GM21528 (cell line): ENCODE measurements at regions not wholly inside any gene's neighbourhood (a gene's known extent, or its start where the extent isn't known, plus 50 kb on each side); places are given as distances from the start of the nearest gene placed in this dataset.

Source experiments
- ATAC-seq: cut with Tn5 transposase; IDR thresholded peaks from one replicate; pipeline ENCODE4 v1.9.1; 2021; ENCODE audit warnings: mild to moderate bottlenecking, moderate library complexity; ENCODE audit not compliant: unreplicated experiment, low FRiP score

- ATAC-seq: peak; percentile 83
Observed at GRCh38 chr1:235011599-235012435, 116.8 kb downstream of the TOMM20 start.

DNA sequence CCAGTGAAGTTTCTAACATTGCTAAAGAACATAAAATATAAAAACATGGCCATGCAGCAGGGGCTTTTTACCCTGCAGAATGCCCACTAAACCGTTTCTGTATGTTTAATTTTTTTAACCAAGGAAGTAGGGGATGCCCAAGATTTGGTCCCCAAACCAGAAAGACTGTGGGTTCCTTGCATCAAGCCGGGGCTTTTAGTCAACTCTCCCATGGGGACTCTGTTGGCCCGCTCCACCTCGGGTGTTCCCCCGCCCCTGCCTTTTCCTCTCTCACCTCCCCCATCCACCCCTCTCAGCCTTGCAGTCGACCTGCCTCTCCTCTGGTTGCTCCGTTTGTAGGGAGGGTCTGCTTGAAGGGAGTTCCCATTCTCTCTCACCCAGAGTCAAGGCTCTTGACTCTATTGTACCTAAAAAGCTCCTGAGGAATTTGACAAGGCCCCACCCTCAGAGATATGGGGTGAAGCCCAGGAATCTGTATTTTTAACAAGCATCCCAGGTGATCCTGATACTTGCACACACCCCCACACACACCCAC, 117.5 kb downstream of the TOMM20 start:
- no peak for ATAC-seq

DNA sequence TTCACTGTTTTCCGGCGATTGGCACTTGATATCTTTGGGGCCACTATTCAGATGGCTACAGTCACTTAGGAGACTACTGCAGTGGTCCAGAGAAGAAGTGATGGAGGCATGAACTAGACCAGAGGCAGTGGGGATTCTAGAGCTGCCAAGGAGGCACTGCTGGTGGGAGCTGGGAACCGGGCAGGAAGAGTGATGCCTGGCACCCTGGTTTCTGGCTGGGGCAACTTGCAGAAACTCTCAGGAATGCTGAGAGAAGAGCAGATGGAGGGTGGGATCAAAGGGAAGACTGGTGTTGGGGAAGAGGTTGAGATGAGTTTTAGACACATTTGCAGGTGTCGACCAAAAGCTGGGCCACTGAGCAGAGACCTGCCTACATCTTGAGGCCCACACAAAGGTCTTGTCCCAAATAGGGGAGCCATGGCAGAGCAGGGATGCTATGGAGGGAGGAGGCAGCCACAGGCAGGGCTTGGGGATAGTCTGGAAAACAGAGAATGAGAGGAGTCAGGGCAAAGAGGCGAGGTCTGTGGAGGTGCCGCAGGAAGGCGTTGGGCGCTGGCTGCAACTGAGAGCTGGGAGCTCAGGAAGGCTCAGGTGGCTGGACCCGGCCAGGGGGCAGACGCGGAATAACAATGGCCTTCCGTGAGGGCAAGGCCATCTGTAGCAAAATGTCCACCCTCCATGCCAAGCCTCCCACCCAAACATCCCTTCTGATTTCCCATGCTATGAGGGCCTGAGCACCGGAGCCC, 118.9 kb downstream of the TOMM20 start:
- ATAC-seq: no peak

GRCh38 chr1:235009074-235009473, 119.6 kb downstream of the TOMM20 start:
- no peak for ATAC-seq

DNA sequence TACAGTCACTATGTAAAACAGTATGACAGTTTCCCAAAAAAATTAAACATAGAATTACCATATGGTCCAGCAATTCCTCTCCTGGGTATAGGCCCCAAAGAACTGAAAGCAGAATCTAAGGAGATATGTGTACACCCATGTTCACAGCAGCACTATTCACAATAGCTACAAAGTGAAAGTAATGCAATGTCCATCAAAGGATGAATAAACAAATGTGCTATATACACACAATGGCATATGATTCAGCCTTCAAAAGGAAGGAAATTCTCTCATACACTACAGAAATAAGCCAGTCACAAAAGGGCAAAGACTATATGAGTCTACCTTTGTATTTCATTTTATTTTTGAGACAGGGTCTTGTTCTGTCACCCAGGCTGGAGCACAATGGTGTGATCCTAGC, 120.4 kb downstream of the TOMM20 start:
- ATAC-seq: no peak

DNA sequence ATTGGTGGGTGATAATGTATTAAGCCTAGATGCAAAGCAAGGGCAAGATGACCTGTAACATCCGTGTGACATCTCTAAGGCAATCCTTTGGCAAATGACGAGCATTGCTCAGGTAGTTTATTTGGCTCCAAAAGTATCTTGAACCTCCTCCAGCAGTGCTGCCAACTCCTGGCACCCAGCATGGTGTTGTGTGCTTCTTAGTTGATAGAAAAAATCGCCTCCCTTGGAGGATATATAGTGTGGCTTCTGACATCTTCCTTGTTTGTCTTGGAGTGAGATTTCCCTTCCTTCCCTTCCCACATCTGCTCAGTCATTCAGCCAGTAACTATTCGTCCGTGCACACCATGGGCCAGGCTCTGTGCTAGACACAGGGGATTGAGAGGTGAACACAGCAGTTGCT, 121.8 kb downstream of the TOMM20 start:
- ATAC-seq: no peak

DNA sequence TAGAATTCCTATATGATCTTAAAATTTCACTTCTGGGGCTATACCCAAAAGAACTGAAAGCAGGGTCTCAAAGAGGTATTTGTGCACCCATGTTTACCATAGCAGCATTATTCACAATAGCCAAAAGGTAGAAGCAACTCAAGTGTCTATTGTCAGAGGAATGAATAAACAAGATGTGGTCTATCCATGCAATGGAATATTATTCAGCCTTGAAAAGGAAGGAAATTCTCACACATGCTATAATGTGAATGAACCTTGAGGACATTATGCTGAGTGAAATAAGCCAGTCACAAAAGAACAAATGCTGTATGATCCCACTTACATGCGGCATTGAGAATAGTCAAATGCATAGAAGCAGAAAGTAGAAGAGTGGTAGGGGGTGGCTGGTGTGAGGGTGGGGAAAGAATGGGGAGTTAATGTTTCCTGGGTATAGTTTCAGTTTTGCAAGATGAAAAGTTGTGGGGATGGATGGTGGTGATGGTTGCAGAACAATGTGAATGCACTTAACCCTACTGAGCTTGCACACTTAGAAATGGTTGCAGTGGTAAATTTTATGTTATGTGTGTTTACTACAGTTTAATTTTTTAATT, 122.4 kb downstream of the TOMM20 start:
- ATAC-seq: no peak

- no peak for ATAC-seq
Observed at GRCh38 chr1:235004840-235005391, 123.7 kb downstream of the TOMM20 start.

GRCh38 chr1:235004276-235004675, 124.4 kb downstream of the TOMM20 start:
- ATAC-seq: no peak

GRCh38 chr1:235002706-235003300, 125.8 kb downstream of the TOMM20 start:
- ATAC-seq: no peak

- ATAC-seq: no peak
Observed at GRCh38 chr1:234999513-234999940, 129.1 kb downstream of the TOMM20 start.

GRCh38 chr1:234997896-234998741, 130.5 kb downstream of the TOMM20 start:
- ATAC-seq: no peak

DNA sequence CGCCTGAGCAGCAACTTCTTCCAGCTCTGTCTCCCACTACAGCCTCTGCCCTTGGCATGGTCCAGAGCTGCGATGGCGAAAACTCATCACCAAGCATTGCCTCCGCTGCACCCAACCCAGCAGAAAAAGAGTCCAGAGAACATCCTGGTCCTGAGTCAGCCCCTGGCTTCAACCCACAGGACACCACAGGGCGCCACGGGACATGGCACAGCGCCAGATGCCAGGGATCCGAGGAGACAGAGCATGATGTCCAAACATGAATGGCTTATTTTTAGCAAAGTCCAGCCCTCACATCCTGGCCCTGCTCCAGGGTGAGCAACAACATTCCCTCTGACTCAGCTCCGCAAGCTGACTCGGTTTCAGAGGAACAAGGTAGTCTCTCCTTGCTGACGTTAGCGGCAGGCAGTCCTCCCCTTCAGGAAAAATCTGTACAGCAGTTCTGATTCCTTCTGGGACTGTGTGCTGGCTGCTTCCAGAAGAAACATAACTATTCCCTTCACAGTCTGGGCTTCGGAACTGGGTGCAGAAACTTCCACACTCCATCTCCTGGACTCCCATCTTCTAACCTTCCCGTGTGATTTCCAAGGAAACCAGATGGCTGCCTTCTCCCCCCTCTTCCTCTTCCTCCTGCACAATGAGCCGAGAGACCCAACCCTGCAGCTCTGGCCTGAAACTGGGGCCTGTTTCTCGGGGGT, 131.3 kb downstream of the TOMM20 start:
- no peak for ATAC-seq

DNA sequence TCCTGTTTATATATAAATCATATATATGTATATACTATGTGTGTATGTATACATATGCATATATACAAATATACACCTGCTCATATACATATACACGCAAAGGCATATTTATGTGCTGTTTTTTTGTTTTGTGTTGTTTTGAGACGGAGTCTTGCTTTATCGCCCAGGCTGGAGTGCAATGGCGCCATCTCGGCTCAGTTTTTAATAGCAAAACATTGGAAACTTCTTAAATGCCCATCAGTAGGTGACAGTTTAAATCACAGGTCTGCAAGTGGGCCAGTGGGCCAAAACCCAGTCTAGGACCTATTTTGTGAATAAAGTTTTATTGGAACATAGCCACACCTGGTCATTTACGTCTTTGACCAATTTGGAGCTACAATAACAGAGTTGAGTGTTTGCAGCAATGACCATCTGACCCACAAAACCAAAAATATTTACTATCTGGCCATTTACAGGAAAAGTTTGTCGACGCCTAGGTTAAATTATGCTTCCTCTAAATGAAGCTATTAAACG, 132.3 kb downstream of the TOMM20 start:
- no peak for ATAC-seq

DNA sequence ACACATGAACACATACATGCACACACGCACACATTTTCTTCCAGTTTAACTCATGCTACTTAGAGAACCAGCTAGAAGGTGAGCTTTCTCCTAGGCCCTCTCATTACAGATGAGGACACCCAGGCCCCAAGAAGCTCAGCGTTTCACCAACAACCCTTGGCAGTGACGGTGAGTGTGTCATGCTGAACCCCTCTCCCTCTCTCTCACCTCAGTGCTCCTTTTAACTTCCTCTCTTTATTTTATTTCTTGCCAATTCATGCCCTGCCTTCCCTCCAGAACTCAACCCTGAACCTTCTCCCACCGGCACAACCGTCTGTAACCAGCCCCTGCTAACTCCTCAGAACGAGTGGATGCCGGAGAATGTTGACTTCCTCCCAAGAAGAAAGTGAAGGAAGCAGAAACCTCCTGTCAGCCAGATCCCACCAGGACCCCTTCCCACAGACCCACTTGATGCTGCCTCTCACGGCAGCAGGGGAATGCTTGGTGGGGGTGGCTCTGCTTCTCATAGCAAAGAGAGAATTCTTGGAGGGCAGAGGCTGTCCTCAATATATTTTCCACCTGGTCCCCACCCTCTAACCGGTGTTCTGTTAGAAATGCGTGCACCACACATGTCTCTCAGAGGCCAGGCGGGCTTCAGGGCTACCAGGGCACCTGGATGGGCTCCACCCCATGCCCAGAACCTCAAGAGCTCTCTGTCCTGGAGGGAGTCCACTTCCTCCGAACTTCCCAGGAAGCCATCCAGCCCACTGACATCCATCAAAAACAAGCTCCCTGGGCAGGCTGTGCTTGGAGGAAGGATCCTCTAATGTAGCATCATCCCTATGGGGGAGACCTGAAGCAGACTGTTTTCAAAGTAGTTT, 134.0 kb downstream of the TOMM20 start:
- no peak for ATAC-seq

- ATAC-seq: no peak
Observed at GRCh38 chr1:234992065-234992464, 136.6 kb downstream of the TOMM20 start.

DNA sequence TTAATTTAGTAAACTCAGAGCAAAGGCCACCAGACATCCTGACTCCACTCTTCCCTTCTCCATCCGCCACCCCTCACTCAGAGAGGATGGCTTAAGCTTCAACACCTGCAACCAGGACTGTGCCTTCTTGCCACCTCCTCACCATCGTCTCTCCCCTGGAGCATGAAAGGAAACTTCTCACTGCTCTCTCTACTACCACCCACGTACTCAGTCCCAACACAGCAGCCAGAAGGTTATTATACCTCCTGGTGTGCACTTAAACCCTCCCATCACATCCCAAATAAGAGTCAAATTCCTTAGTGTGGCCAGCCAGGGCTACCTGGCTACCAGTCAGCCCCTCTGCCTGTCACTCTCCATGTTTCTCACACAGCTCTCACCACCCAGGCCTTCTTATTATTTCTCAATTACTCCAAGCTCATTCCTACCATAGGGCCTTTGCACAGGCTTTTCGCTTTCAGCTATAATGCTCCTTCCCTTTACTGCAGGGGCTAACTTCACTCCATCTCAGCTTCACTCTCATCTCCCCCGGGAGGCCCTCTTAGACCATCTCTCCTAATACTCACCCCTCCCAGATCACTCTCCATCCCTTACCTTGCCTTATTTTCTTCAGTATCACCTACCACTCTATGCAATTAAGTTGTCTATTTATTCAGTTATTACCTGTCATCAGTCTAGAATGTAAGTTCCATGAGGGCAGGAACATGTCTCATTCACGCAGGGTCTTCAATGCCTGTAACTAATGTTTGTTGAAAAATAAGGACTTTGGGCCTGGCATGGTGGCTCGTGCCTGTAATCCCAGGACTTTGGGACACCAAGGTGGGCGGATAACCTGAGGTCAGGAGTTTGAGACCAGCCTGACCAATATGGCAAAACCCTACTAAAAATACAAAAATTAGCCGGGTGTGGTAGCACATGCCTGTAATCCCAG, 137.5 kb downstream of the TOMM20 start:
- no peak for ATAC-seq
